ENCODE measurements at regions not wholly inside any gene's neighbourhood (a gene's known extent, or its start where the extent isn't known, plus 50 kb on each side); places are given as distances from the start of the nearest gene placed in this dataset.

- no peak for DNase-seq (ENCODE audit: low read depth, low spot score)
Measured at GRCh38 chr3:102143536-102143935, 291.3 kb upstream of the ZPLD1 start.

GRCh38 chr3:102144063-102144462 is 290.8 kb upstream of the ZPLD1 start:
- DNase-seq (ENCODE audit: low read depth, low spot score): no peak

GRCh38 chr3:102148598-102149337 is 286.0 kb upstream of the ZPLD1 start:
- DNase-seq (ENCODE audit: low read depth, low spot score): no peak

DNA sequence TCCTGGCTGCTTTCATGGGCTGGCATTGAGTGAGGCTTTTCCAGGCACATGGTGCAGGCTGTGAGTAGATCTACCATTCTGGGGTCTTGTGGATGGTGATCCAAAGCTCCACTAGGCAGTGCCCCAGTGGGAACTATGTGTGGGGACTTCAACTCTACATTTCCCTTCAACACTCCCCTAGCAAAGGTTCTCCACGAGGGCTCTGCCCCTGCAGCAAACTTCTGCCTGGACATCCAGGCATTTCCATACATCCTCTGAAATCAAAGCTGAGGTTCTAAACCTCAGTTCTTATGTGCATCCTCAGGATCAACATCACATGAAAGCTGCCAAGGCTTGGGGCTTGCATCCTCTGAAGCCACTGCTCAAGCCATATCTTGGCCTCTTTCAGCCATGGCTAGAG is 282.9 kb upstream of the ZPLD1 start:
- no peak for DNase-seq (ENCODE audit: low read depth, low spot score)

DNA sequence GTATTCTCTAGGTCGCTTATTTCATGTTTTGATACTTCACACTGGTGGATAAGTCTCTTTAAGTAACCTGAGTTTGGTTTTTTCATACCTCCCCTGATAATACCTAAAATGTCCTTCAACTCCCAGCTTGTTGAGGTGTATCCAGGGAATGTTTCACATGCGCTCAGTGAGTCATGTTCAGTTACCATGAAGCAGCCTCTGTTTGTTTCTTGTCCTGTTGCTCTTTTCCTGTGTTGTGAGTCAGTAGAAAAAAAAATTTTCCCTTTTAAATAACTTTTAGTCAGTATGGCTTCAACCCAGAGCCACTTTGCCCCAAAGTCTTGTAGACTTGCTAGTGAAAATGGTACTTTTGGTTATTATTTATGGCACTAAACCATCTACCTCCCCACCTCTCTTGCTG is 278.4 kb upstream of the ZPLD1 start:
- peak; percentile 89 for DNase-seq (ENCODE audit: low read depth, low spot score)

GRCh38 chr3:102158080-102158740 is 276.6 kb upstream of the ZPLD1 start:
- DNase-seq (ENCODE audit: low read depth, low spot score): no peak

DNA sequence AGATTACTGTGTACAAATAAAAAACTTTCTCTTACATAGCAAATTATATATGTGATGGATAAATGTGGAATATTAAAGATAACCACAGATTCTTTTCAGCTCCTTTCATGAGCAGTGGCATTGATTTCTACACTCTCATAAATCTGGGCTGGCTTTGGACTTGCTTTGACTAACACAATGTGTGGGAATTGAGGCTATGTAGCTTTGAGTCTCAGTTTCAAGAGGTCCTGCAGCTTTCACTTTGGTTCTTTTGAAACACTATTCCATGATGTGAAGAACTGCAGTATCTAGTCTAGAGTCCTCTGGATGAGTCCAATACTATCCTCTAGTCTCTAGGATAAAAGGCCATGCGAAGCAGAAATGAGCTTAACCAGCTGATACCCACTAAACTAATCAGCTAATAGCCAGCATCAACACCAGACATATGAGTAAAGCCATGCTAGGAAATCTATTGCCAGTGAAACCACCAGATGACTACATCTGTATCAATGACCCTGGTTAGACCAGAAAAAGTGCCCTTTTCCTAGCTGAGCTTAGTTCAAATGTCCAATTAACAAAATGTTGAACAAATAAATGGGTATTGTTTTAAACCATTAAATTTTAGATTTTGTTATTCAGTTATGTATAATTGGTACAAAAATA is 274.9 kb upstream of the ZPLD1 start:
- no peak for DNase-seq (ENCODE audit: low read depth, low spot score)

GRCh38 chr3:102161384-102162006 is 273.3 kb upstream of the ZPLD1 start:
- no peak for DNase-seq (ENCODE audit: low read depth, low spot score)

- DNase-seq (ENCODE audit: low read depth, low spot score): no peak
Measured at GRCh38 chr3:102162251-102162650, 272.6 kb upstream of the ZPLD1 start.

GRCh38 chr3:102163039-102163817 is 271.6 kb upstream of the ZPLD1 start:
- peak; percentile 83 for DNase-seq (ENCODE audit: low read depth, low spot score)

GRCh38 chr3:102163818-102164154 is 271.0 kb upstream of the ZPLD1 start:
- DNase-seq (ENCODE audit: low read depth, low spot score): no peak

- peak; percentile 90 for DNase-seq (ENCODE audit: low read depth, low spot score)
Measured at GRCh38 chr3:102165367-102165766, 269.4 kb upstream of the ZPLD1 start.

- DNase-seq (ENCODE audit: low read depth, low spot score): no peak
Measured at GRCh38 chr3:102169915-102170479, 264.8 kb upstream of the ZPLD1 start.

GRCh38 chr3:102170545-102170944 is 264.3 kb upstream of the ZPLD1 start:
- no peak for DNase-seq (ENCODE audit: low read depth, low spot score)

DNA sequence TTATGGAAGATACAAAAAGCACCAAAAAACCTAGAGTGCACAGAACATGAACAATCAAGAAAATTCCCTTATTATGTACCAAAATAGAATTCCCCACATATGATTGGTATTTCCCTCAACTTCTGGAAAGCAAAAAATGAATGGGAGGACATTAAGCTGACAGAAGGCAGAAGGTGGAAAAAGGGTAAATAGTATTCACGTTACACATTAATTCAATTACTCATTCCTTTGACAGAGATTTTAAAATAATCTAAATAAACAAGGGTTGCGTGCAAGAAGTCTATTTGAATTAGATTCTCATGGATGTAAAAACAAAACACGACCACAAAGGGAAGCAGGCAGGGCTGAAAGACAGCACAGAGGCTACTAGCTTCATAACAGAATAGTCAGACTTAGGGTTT is 260.5 kb upstream of the ZPLD1 start:
- peak; percentile 71 for DNase-seq (ENCODE audit: low read depth, low spot score)

GRCh38 chr3:102174832-102175374 is 259.9 kb upstream of the ZPLD1 start:
- peak; percentile 33 for DNase-seq (ENCODE audit: low read depth, low spot score)

DNA sequence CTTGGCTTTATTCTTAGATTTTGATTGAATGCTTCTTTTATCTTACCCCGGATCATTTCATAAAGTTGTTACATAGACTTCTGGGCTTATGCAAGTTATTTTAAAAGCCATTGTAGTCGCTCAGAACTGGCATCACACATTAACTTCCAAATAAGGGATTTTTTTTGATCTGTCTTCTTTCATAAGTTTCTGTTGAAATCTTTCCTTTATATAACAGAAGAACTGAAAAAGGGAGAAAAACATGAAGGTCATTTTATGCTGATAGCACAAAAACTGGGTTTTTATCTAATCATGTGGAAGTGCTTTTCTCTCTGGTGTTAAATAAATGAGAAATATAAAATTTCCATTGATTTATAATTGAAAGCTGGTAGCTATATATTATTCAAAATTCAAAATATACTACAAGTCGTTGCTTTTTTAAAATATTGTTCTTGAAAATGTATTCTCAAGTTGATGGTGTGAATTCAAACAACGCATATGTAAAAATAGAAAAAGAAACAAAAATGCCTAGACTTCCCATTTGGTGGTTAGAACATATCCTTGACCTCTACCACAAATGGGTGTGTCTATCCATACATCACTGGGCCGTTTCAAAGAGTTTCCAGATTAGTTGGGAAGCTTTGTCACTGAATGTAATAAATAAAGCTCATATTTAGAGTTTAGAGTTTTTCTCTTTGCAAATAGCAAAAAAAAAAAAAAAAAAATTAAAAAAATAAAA is 258.3 kb upstream of the ZPLD1 start:
- no peak for DNase-seq (ENCODE audit: low read depth, low spot score)

DNA sequence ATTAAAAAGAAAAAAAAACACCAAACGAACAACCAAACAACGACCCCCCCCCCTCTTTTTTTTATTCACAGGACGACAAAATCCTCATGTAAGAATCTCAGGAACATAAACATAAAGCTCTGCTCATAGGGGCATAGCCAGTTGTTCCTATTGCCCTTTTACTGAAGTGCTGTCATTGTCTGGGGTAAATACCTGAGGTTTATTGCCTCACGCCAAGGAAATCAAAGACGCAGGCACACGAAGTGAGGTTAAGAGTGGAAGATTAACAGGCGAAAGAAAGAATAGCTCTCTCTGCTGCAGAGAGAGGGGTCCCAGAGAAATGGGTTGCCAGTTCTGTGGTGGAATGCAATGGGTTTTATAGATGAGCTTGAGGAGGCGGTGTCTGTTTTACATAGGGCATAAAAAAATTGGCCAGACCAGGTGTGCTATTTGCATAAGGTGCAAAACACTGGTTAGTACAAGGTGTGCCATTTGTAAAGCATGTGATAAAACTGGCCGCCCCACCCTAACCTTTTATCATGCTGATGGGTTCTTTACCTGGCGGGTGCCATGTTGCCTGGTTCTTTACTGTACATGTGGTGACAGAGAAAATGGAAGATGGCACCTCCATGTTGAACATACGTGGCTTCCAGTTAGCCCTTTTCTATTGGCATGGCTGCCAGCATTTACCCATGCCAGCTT is 257.6 kb upstream of the ZPLD1 start:
- DNase-seq (ENCODE audit: low read depth, low spot score): peak; percentile 56

DNA sequence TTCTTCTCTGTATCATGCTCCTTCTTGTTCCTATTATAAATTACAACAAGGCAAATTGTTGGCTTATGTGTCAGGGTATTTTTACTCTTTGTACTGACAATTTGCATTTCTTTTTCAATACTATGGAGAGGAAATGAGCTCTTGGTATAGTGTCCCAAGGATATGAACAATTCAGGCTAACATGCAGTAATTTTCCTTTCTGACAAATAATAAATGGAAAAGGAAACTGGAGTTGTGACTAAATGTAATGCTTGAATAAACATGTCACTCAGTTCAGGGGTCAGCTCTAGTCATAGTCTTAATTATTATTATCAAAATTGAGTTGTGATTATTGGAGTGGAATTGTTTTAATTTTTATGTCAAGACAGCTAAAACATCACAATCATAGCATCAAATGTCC is 256.0 kb upstream of the ZPLD1 start:
- DNase-seq (ENCODE audit: low read depth, low spot score): no peak
